PC-3 (cell line): ENCODE measurements at regions not wholly inside any gene's neighbourhood (a gene's known extent, or its start where the extent isn't known, plus 50 kb on each side); places are given as distances from the start of the nearest gene placed in this dataset.

ENCODE experiments used
- ATAC-seq: fragments of 200-7000 bp; cut with Tn5 transposase; 2 replicates; pipeline ENCODE4 v1.9.1; 2020; ENCODE audit warnings: mild to moderate bottlenecking, moderate library complexity
- BruUV-seq: library from RNA; stranded (reverse); fragments of 400-500 nt; replicated peaks from 2 replicates; lab custom pipeline; 2021; lab: Mats Ljungman, UMichigan
- CTCF ChIA-PET: fragments of 300-600 bp; sonication (Branson Sonifier 250); formaldehyde crosslinking; loops from one replicate; lab custom pipeline; 2022; ENCODE audit warnings: antibody characterized with exemption; lab: Charles Lee
- POLR2A ChIA-PET: fragments of 300-600 bp; sonication (Branson Sonifier 250); formaldehyde crosslinking; loops from one replicate; lab custom pipeline; 2022; ENCODE audit warnings: antibody characterized with exemption; ENCODE audit not compliant: unreplicated experiment; lab: Charles Lee
- DNase-seq: peaks from one replicate; pipeline ENCODE4 v3.0.0-alpha.2; 2015
- H2AFZ ChIP-seq: fragments of 300-600 bp; sonication (generic); 2 replicates; pipeline ENCODE4 v1.6.0; 2016; ENCODE audit warnings: antibody characterized with exemption, low read length
- H3F3A ChIP-seq: fragments of 300-600 bp; sonication (generic); one replicate; pipeline ENCODE4 v1.6.0; 2017; ENCODE audit warnings: antibody characterized with exemption, low read length, control low read depth, mild to moderate bottlenecking; ENCODE audit not compliant: unreplicated experiment
- H3K27ac ChIP-seq: fragments of 300-600 bp; sonication (generic); 2 replicates; pipeline ENCODE4 v1.5.1; 2016; ENCODE audit warnings: mild to moderate bottlenecking, low read length
- H3K27me3 ChIP-seq: fragments of 300-600 bp; sonication (generic); 2 replicates; pipeline ENCODE4 v1.6.1; 2016; ENCODE audit warnings: low read length, mixed read lengths
- H3K36me3 ChIP-seq: fragments of 300-600 bp; sonication (generic); 2 replicates; pipeline ENCODE4 v1.6.1; 2016; ENCODE audit warnings: low read depth, mixed run types, low read length, mixed read lengths
- H3K4me1 ChIP-seq: fragments of 300-600 bp; sonication (generic); 2 replicates; pipeline ENCODE4 v1.5.1; 2016; ENCODE audit warnings: low read length; ENCODE audit not compliant: insufficient read depth
- H3K4me2 ChIP-seq: fragments of 300-600 bp; sonication (generic); 2 replicates; pipeline ENCODE4 v1.6.0; 2016; ENCODE audit warnings: low read length
- H3K4me3 ChIP-seq: fragments of 300-600 bp; sonication (generic); 2 replicates; pipeline ENCODE4 v1.5.1; 2016; ENCODE audit warnings: mild to moderate bottlenecking, low read length, mixed read lengths
- H3K79me2 ChIP-seq: fragments of 300-600 bp; sonication (generic); 2 replicates; pipeline ENCODE4 v1.6.1; 2017; ENCODE audit warnings: low read length, mixed read lengths
- H3K9ac ChIP-seq: fragments of 300-600 bp; sonication (generic); 2 replicates; pipeline ENCODE4 v1.6.0; 2016; ENCODE audit warnings: mild to moderate bottlenecking, low read length
- H3K9me2 ChIP-seq: fragments of 300-600 bp; sonication (generic); replicated peaks from 2 replicates; pipeline ENCODE4 v1.6.1; 2016; ENCODE audit warnings: mixed run types, low read length, mixed read lengths
- H3K9me3 ChIP-seq: fragments of 300-600 bp; sonication (generic); 2 replicates; pipeline ENCODE4 v1.6.1; 2016; ENCODE audit warnings: low read length, mixed read lengths
- H4K20me1 ChIP-seq: fragments of 300-600 bp; sonication (generic); 2 replicates; pipeline ENCODE4 v1.6.1; 2016; ENCODE audit warnings: low read length, mixed read lengths
- EZH2 ChIP-seq: fragments of 300-600 bp; sonication (generic); IDR thresholded peaks from one replicate; pipeline ENCODE4 v1.6.1; 2017; ENCODE audit warnings: antibody characterized with exemption, mild to moderate bottlenecking, low read length; ENCODE audit not compliant: unreplicated experiment
- EZH2phosphoT487 ChIP-seq: fragments of 300-600 bp; sonication (generic); IDR thresholded peaks from 2 replicates; pipeline ENCODE4 v1.6.1; 2018; ENCODE audit warnings: mild to moderate bottlenecking, antibody characterized with exemption, low read length, borderline replicate concordance
- intact Hi-C: fragments of 100-400 bp; cut with micrococcal nuclease; formaldehyde crosslinking; loops from 2 replicates; pipeline ENCODE4 v1.9.0; 2023
- TF ChIP-seq, protein P1 (sequence below): fragments of 300-600 bp; sonication (generic); conservative IDR thresholded peaks from 2 replicates; pipeline ENCODE4 v1.5.1; 2017; ENCODE audit warnings: antibody characterized with exemption, low read depth, mild to moderate bottlenecking, low read length

GRCh38 chr16:9371713-9372448, 280.4 kb downstream of the HAPSTR1 start:
- ChIA-PET CTCF (no interaction called here), POLR2A (no interaction called here)
- no peak for TF ChIP-seq EZH2phosphoT487
- TF ChIP-seq, protein P1, sequence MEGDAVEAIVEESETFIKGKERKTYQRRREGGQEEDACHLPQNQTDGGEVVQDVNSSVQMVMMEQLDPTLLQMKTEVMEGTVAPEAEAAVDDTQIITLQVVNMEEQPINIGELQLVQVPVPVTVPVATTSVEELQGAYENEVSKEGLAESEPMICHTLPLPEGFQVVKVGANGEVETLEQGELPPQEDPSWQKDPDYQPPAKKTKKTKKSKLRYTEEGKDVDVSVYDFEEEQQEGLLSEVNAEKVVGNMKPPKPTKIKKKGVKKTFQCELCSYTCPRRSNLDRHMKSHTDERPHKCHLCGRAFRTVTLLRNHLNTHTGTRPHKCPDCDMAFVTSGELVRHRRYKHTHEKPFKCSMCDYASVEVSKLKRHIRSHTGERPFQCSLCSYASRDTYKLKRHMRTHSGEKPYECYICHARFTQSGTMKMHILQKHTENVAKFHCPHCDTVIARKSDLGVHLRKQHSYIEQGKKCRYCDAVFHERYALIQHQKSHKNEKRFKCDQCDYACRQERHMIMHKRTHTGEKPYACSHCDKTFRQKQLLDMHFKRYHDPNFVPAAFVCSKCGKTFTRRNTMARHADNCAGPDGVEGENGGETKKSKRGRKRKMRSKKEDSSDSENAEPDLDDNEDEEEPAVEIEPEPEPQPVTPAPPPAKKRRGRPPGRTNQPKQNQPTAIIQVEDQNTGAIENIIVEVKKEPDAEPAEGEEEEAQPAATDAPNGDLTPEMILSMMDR, result no peak
- TF ChIP-seq EZH2, result no peak
- Histone ChIP-seq H3K9ac (no peak overlapping the region), H2AFZ (no peak overlapping the region), H4K20me1 (no peaks in the 10 kb centered on the region), H3K4me2 (no peak overlapping the region), H3K27ac (no peak overlapping the region), H3K36me3 (no peaks in the 10 kb centered on the region), H3K79me2 (no peaks in the 10 kb centered on the region), H3K27me3 (peaks cover 7% of the 10 kb centered on the region; the same call in 1 of the 2 replicates), H3K9me3 (no peaks in the 10 kb centered on the region), H3K4me3 (no peak overlapping the region), H3K9me2 (no peaks in the 10 kb centered on the region), H3F3A (no peaks in the 10 kb centered on the region), H3K4me1 (no peaks in the 10 kb centered on the region)
- intact Hi-C loops, result no loop called here
- no peak for DNase-seq
- BruUV-seq, result no TSS peak
- no peak for ATAC-seq

GRCh38 chr16:9372934-9373890, 281.8 kb downstream of the HAPSTR1 start:
- POLR2A ChIA-PET, result no interaction called here
- H3K36me3 ChIP-seq, result no peaks in the 10 kb centered on the region
- no peaks in the 10 kb centered on the region for H3F3A ChIP-seq
- BruUV-seq, result no TSS peak
- CTCF ChIA-PET, result no interaction called here
- H3K27me3 ChIP-seq, result peaks cover 7% of the 10 kb centered on the region; the same call in 1 of the 2 replicates
- no peak overlapping the region for H3K4me3 ChIP-seq
- H3K9ac ChIP-seq, result no peak overlapping the region
- no peaks in the 10 kb centered on the region for H3K4me1 ChIP-seq
- H3K4me2 ChIP-seq, result no peak overlapping the region
- no peak overlapping the region for H2AFZ ChIP-seq
- ATAC-seq (no peak), DNase-seq (no peak)
- TF ChIP-seq, protein P1, result no peak
- TF ChIP-seq EZH2phosphoT487, result no peak
- TF ChIP-seq EZH2, result no peak
- H3K9me2 ChIP-seq, result no peaks in the 10 kb centered on the region
- H4K20me1 ChIP-seq, result no peaks in the 10 kb centered on the region
- no peaks in the 10 kb centered on the region for H3K9me3 ChIP-seq
- H3K27ac ChIP-seq, result no peak overlapping the region
- no peaks in the 10 kb centered on the region for H3K79me2 ChIP-seq
- intact Hi-C loops, result no loop called here
